COLO668 (cell line): ENCODE measurements at regions not wholly inside any gene's neighbourhood (a gene's known extent, or its start where the extent isn't known, plus 50 kb on each side); places are given as distances from the start of the nearest gene placed in this dataset.

Source experiments
- DNase-seq: peaks from one replicate; lab custom pipeline; 2025; ENCODE audit not compliant: unreplicated experiment; lab: John Stamatoyannopoulos, UW

DNA sequence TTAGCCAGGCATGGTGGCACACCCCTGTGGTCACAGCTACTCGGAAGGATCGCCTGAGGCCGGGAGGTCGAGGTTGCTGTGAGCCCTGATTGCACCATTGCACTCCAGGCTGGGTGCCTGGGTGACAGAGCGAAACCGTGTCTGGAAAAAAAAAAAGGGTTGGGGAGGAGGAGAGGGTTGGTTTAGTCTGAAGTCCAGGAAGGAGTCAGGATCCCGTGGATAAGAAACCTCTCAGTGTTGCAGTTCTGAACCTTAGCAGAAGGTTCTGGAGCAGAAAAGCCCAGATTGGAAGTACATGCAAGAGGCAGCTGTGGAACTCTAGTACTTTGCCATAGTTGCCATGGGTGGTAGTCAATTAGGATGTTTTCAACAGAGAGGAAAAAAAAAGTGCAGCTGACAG is 125.2 kb upstream of the CPEB4 start:
- no peak for DNase-seq

DNA sequence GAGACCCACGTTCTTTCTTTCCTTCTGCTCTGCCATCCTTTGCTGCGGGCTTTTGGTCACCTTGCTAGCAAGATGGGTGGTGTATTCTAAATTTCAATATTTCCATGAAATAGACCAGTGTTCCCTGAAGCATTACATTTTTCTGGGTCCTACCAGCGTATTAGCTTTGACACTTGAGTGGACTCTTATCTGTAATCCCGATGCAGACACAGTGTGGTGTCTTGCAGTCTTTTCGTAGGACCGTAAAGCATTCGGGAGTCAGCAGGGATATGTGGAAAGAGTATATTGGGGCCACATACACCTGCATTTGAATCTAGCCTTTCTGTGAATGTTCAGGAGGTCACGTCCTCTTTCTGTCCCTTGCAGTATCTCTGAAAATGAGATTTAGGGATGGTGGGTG is 124.7 kb upstream of the CPEB4 start:
- DNase-seq, result no peak

GRCh38 chr5:173764332-173765028 is 123.7 kb upstream of the CPEB4 start:
- peak; percentile 7 for DNase-seq

- DNase-seq, result no peak
Observed at GRCh38 chr5:173765029-173765644, 123.0 kb upstream of the CPEB4 start.

DNA sequence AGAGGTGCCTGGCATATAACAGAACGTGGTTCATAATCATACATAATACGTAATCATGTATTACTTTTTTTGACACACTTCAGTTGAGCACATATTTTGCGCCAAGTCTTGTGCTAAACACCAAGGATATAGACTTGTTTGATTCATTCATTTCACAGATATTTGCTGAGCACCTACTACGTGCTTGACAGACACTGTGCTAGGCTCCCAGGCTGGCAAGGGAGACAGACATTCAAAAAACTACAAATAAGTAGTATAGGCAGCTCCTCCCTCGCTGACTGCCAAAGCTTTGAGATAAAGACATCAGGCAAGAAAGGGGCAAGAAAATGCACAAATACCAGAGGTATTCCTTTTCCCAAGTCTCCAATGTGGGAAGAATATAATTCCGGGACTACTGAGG is 122.5 kb upstream of the CPEB4 start:
- no peak for DNase-seq

- DNase-seq, result no peak
Observed at GRCh38 chr5:173767574-173768266, 120.4 kb upstream of the CPEB4 start.

GRCh38 chr5:173768267-173768806 is 119.8 kb upstream of the CPEB4 start:
- DNase-seq, result no peak

- DNase-seq, result no peak
Observed at GRCh38 chr5:173768891-173769290, 119.3 kb upstream of the CPEB4 start.

DNA sequence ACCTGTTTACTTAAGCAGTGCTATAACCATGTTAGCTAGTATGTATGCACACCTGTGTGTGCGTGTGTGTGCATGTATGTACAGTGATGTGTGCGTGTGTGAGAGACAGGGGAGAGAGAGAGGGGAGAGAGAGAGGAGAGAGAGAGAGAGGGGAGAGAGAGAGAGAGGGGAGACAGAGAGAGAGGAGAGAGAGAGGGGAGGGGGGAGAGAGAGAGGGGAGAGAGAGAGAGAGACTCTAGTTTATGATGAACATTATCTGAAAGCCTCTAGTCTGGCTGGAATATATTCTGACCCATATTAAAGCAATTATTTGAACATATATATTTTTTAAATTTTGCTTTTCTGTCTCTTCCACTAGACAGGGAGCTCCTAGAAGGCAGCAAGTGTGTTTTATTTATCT is 117.5 kb upstream of the CPEB4 start:
- DNase-seq, result no peak

GRCh38 chr5:173771121-173771724 is 116.9 kb upstream of the CPEB4 start:
- no peak for DNase-seq

GRCh38 chr5:173771725-173772383 is 116.3 kb upstream of the CPEB4 start:
- no peak for DNase-seq

DNA sequence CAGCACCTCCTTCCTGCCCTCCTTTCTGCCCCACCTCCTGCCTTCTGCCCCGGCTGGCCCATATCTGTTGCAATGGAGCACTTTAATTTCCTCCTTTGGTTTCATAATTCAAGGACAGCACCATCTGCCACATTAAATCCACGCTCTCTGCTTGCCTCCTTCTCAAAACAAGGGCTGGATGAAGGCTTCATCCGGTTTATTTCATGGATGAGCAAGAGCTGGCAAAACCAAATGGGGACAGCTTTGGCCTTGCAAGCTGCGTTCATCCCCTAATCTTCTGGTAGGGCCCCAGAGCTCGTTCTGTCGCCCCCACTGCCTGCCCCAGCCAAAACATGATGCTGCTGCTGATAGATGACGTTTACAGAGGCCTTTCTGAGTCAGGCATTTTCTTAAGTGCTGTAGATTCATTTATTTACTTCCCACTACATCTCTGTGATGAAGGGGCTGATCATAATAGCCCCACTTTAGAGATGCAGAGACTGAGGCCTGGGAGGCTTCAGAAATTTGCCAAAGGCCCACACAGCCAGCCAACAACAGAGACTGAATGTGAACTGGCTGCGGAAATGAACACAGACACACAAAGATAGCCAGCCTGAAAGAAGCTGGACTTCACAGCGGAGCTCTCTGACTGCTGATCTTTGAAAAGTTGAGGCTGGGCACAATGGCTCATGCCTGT is 115.6 kb upstream of the CPEB4 start:
- DNase-seq, result no peak

- DNase-seq, result no peak
Observed at GRCh38 chr5:173774271-173774761, 113.8 kb upstream of the CPEB4 start.

- DNase-seq, result no peak
Observed at GRCh38 chr5:173775261-173776197, 112.6 kb upstream of the CPEB4 start.

DNA sequence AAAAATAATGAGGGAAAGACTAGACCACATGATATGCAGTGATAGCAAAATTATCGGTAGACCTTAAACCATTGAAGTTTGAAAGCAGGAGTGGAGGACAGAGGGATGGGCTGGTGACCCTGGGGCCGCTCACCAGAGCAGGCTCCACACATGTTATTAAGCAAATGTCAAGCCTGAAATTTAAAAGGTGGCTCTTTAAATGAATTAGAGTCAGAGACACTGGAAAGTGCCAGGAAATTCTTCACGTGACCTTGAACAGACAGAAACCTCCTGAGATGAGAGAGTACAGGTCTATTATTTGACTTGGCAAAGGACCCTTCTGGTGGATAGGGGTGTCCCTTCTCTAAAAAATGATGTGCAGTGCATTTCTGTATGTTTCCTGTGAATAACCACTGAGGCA is 111.0 kb upstream of the CPEB4 start:
- DNase-seq, result no peak

DNA sequence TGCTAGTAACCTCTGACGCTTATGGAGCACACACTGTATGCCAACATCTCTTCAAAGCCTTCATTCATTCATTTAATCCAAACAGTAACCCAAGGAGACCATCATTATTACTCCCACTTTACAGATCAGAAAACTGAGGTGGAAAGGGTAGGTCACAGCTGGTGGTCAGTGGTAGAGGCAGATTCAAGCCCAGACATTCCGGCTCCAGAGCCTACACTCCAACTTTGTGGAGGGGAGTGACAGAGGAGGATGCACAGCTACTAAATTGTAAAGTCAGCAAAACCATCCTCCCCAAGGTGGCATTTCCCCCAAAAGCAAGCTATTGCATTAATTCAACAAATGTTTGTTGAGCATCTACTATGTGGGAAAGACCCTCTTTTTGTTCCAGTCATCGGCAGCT is 110.5 kb upstream of the CPEB4 start:
- DNase-seq, result no peak

- no peak for DNase-seq
Observed at GRCh38 chr5:173778152-173778782, 109.9 kb upstream of the CPEB4 start.

DNA sequence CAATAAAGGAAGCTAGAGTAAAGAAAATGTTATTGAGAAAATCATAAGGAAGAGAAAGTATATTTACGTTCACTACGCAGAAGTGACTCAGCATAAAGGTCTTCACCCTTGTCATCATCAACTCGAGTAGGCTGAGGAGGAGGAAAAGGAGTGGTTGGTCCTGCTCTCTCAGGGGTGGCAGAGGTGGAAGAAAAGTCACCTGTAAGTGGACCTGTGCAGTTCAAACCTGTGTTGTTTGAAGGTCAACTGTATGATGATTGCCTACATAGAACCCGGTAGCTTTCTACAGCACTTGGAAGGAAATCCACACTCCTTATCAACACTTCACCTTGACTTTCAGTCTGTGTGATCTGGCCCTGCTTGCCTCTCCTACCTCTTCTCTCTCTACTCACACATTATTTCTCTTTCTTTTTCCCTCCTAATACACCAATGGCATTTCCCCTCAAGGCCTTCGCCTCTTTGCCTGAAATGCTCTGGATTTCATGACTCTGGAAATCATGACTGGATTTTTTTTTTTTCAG is 109.3 kb upstream of the CPEB4 start:
- no peak for DNase-seq
